Heart left ventricle (tissue), 16 donors: ENCODE measurements at regions not wholly inside any gene's neighbourhood (a gene's known extent, or its start where the extent isn't known, plus 50 kb on each side); places are given as distances from the start of the nearest gene placed in this dataset.

Experiments
- ATAC-seq, 4 donors: fragments of 200-7000 bp; cut with Tn5 transposase; one replicate each; pipeline ENCODE4 v1.9.1; 2020 to 2022; ENCODE audit warnings: moderate library complexity in 4 of 4, mild to moderate bottlenecking in 3 of 4, moderate number of reproducible peaks in 1 of 4
- DNase-seq, 5 donors: peaks; one replicate each; pipeline ENCODE4 v3.0.0-alpha.2; 2020
- H3K27ac ChIP-seq, 12 donors: fragments of 200-600 bp; sonication (generic) in 4 of 12; one replicate each; pipeline versions ENCODE4 v1.5.0 to v1.8.0; 2016 to 2022; ENCODE audit warnings: mild to moderate bottlenecking in 2 of 12
- H3K27me3 ChIP-seq, 9 donors: fragments of 200-600 bp; sonication (generic) in 2 of 9; one replicate each; pipeline versions ENCODE4 v1.5.1 to v1.8.0; 2016 to 2022; ENCODE audit warnings: mild to moderate bottlenecking in 3 of 9
- H3K36me3 ChIP-seq, 9 donors: fragments of 200-600 bp; sonication (generic) in 2 of 9; one replicate each; pipeline versions ENCODE4 v1.5.0 to v1.8.0; 2018 to 2022; ENCODE audit warnings: mild to moderate bottlenecking in 2 of 9
- H3K4me1 ChIP-seq, 12 donors: fragments of 200-600 bp; sonication (generic) in 4 of 12; one replicate each; pipeline versions ENCODE4 v1.5.0 to v1.8.0; 2016 to 2022; ENCODE audit warnings: mild to moderate bottlenecking in 3 of 12
- H3K4me3 ChIP-seq, 12 donors: fragments of 200-600 bp; sonication (generic) in 4 of 12; one replicate each; pipeline versions ENCODE4 v1.5.0 to v1.8.0; 2017 to 2022; ENCODE audit warnings: mild to moderate bottlenecking in 9 of 12, moderate library complexity in 4 of 12
- H3K9me3 ChIP-seq, 12 donors: fragments of 200-600 bp; sonication (generic) in 4 of 12; one replicate each; pipeline versions ENCODE4 v1.5.0 to v1.8.0; 2016 to 2022; ENCODE audit warnings: mild to moderate bottlenecking in 1 of 12
- CTCF ChIP-seq, 12 donors: fragments of 200-600 bp; sonication (generic) in 4 of 12; IDR thresholded peaks; one replicate each; pipeline versions ENCODE4 v1.5.0 to v1.8.0; 2018 to 2022; ENCODE audit warnings: antibody characterized with exemption in 12 of 12, mild to moderate bottlenecking in 5 of 12
- POLR2A ChIP-seq, 2 donors: fragments of 450-650 bp; IDR thresholded peaks; one replicate each; pipeline ENCODE4 v1.6.1; 2017; ENCODE audit warnings: antibody characterized with exemption in 2 of 2, mild to moderate bottlenecking in 2 of 2, moderate library complexity in 2 of 2
- WGBS, 4 donors: extraction: QIAGEN DNeasy Blood & Tissue Kit in 2 of 4; methylation state at CpG; one replicate each; pipeline versions ENCODE4 v1.1.5 to v1.1.7; 2013 to 2018; 5-methylcytosine and 5-hydroxymethylcytosine counted together
- intact Hi-C, 10 donors: fragments of 100-400 bp; cut with DNase I; formaldehyde crosslinking; loops; one replicate each; pipeline versions ENCODE4 v1.11.1 to v1.14.2; 2022
- donor health status: ischemic (EF 13 %, LVEDD 7.1; RV severe dilation, severe dysfunction).
- donor health status: healthy with polysubstance abuse.
- donor health status: DM: no; HTN: yes; CAD: no.
- donor health status: DM: no; HTN: no; CAD: no.
- donor health status: ischemic (EF 25% LVEDD 6.9; RV normal size, moderate dysfunction).
- donor health status: ischemic (EF 25% LVEDD 5.7; RV mildly dilated, moderate dysfunction).
- donor health status: healthy.
- donor health status: DM: yes; HTN: yes; CAD: no.
- donor health status: ischemic (EF 35%, LVEDD 5.7; RV mildly dilated, moderate dysfunction).
- donor health status: nonischemic (EF 11% LVEDD 7.7; RV severe dilation, severe dysfunction).
- donor health status: DM: yes; HTN: yes; CAD: no.
- donor health status: PGD.
- donor health status: ischemic (EF 29% LVEDD 5.4; RV normal size, mild dysfunction).
- donor health status: nonischemic (EF 23%, LVEDD 6.1; RV moderate dilation, normal function).

- 33 to 42% (median 37%) methylated on average over 1 of the region's 1 CpG for WGBS, 4 donors
Measured at GRCh38 chr1:94729267-94729666, 90.9 kb upstream of the SLC44A3 start.

GRCh38 chr1:94727846-94728715 lies 92.1 kb upstream of the SLC44A3 start:
- peaks cover 0 to 31% (median 4%) of the 10 kb centered on the region in 12 donors for H3K4me1 ChIP-seq
- WGBS, 4 donors = 76 to 84% (median 80%) methylated on average over 7 of the region's 7 CpGs
- H3K27me3 ChIP-seq = no peaks in the 10 kb centered on the region
- intact Hi-C loops = no loop called here
- peaks cover 0 to 4% (median 0%) of the 10 kb centered on the region in 12 donors for H3K9me3 ChIP-seq
- TF ChIP-seq POLR2A (IDR thresholded peaks at IDR 0.05) (no peak), CTCF (IDR thresholded peaks at IDR 0.05) (no peak)
- no peak overlapping the region for H3K4me3 ChIP-seq
- DNase-seq = peak in 1 of 5 donors; percentile 49
- no peaks in the 10 kb centered on the region for H3K36me3 ChIP-seq
- peak in 2 of 4 donors; percentile 24 to 69 for ATAC-seq
- H3K27ac ChIP-seq = no peak overlapping the region

More at GRCh38 chr1:94729267-94729666, 90.9 kb upstream of the SLC44A3 start:
- ATAC-seq = peak; percentile 55 to 82 (median 68)
- H3K27me3 ChIP-seq = no peaks in the 10 kb centered on the region
- intact Hi-C loops = no loop called here
- no peak for TF ChIP-seq CTCF (IDR thresholded peaks at IDR 0.05)
- no peak for TF ChIP-seq POLR2A (IDR thresholded peaks at IDR 0.05)
- H3K27ac ChIP-seq = peak overlapping the region in 9 of 12 donors; percentile 2 to 75 (median 30)
- no peak overlapping the region for H3K4me3 ChIP-seq
- DNase-seq = peak in 1 of 5 donors; percentile 41
- peaks cover 0 to 4% (median 0%) of the 10 kb centered on the region in 12 donors for H3K9me3 ChIP-seq
- no peaks in the 10 kb centered on the region for H3K36me3 ChIP-seq
- peaks cover 0 to 23% (median 4%) of the 10 kb centered on the region in 12 donors for H3K4me1 ChIP-seq

- no peak overlapping the region for H3K4me3 ChIP-seq
- WGBS, 4 donors = 79 to 96% (median 86%) methylated on average over 6 of the region's 6 CpGs
- H3K9me3 ChIP-seq = peaks cover 0 to 4% (median 0%) of the 10 kb centered on the region in 12 donors
- intact Hi-C loops = no loop called here
- no peak overlapping the region for H3K27ac ChIP-seq
- TF ChIP-seq CTCF (IDR thresholded peaks at IDR 0.05) = no peak
- no peak for TF ChIP-seq POLR2A (IDR thresholded peaks at IDR 0.05)
- ATAC-seq (no peak), DNase-seq (no peak)
- no peaks in the 10 kb centered on the region for H3K27me3 ChIP-seq
- H3K36me3 ChIP-seq = no peaks in the 10 kb centered on the region
- H3K4me1 ChIP-seq = peaks cover 0 to 31% (median 4%) of the 10 kb centered on the region in 12 donors
Measured at GRCh38 chr1:94726981-94727685, 93.0 kb upstream of the SLC44A3 start.

- intact Hi-C loops = no loop called here
Measured at GRCh38 chr1:94725566-94725965, 94.6 kb upstream of the SLC44A3 start.

More at GRCh38 chr1:94725566-94725965, 94.6 kb upstream of the SLC44A3 start:
- no peak overlapping the region for H3K27ac ChIP-seq
- H3K9me3 ChIP-seq = peaks cover 0 to 4% (median 0%) of the 10 kb centered on the region in 12 donors
- 93 to 97% (median 97%) methylated on average over 3 of the region's 3 CpGs for WGBS, 4 donors
- H3K27me3 ChIP-seq = no peaks in the 10 kb centered on the region
- no peak for TF ChIP-seq POLR2A (IDR thresholded peaks at IDR 0.05)
- no peak for TF ChIP-seq CTCF (IDR thresholded peaks at IDR 0.05)
- no peak for DNase-seq
- ATAC-seq = no peak
- peaks cover 0 to 44% (median 4%) of the 10 kb centered on the region in 12 donors for H3K4me1 ChIP-seq
- H3K36me3 ChIP-seq = no peaks in the 10 kb centered on the region
- H3K4me3 ChIP-seq = no peak overlapping the region
